ENCODE measurements at regions not wholly inside any gene's neighbourhood (a gene's known extent, or its start where the extent isn't known, plus 50 kb on each side); places are given as distances from the start of the nearest gene placed in this dataset.
"Not testable (repeated sequence)": the region's sequence is repeated elsewhere in the genome, so short reads cannot be mapped to it uniquely, and the experiment has no call there.

DNA sequence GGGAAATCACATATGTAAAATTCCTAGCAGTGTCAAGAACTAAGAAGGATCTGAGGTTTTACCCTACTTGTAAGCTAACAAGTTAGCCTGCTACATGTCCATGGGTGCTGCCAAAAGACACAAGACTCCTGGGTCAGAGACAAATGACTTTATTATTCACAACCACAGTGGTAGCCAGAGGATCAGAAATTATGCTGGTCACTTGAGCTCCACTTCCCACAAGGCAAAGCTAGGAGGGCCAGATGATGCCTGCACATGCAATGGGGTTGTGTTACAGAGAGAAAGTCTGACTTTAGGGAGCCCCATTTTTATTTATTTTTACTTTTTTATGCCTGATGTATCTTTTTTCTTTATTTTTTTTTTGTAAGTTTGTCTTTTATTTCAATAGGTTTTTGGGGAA lies 136.8 kb downstream of the S1PR1 start:
- no peak for DNase-seq

GRCh38 chr1:101375448-101375847 lies 138.6 kb downstream of the S1PR1 start:
- not testable (repeated sequence) for DNase-seq

DNA sequence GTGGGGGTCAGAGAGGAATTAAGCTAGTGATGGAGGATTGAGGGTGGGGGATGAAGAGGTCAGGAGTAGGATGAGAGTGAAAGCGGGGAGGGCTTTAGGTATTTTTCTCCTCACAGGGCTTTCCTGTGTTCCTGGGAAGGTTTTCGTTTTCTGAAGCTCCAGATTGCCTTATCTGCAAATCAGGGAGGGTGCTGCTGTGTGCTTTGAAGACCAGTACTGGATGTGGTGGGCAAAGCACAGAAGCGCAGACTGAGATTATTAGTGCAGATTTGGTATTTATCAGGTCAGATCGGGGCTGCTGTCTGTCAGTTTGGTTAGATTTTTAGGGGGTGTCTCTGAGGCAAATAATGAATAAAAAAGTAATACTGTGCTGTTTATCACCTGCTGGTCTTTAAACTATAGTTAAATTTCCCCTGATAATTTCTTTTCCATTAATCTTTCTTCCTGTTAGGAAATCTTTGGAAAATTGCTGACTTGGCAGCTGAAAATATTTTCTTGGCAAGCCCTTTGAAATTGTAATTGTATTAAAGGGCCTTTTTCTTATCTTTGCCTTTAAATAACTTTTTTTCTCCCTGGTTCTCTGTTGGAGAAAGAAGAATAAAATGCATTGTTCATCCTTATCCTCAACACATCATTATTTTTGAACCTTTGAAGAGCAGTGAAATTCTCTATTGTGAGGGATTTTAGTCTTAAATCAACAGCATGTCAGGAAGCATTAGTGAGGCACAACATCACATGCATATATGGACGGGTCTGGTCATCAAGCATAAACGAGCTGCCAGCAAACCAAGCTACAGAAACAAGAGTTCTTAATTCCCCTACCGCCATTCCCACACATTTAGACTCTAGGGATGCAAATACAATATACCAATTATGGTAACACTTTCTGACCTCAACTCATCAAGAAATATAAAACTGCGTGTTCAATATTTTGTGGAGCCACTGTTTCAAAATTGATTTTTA lies 139.6 kb downstream of the S1PR1 start:
- no peak for DNase-seq

GRCh38 chr1:101377084-101377835 lies 140.4 kb downstream of the S1PR1 start:
- no peak for DNase-seq

DNA sequence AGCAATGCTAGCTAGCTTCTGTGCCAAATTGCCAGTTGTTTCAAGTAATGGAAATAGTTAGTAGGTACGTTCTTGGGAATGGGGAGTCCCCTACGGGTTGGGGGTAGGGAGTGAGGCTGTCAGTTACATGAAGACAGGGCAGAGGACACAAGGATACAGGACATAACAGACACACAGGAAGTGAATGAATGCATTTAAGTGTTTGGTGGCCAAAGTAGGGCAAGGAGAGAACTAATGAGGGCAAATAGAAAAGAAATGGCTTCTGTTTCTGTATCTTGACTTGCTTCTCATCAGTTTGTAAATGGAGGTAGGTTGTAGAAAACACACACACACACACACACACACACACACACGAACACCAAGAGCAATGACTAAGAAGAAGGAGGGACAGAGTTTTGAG lies 142.2 kb downstream of the S1PR1 start:
- DNase-seq, result no peak

- DNase-seq, result no peak
Observed at GRCh38 chr1:101379950-101380349, 143.1 kb downstream of the S1PR1 start.

- no peak for DNase-seq
Observed at GRCh38 chr1:101382135-101382534, 145.3 kb downstream of the S1PR1 start.

- no peak for DNase-seq
Observed at GRCh38 chr1:101388904-101389546, 152.2 kb downstream of the S1PR1 start.

- DNase-seq, result no peak
Observed at GRCh38 chr1:101389547-101389929, 152.7 kb downstream of the S1PR1 start.

- DNase-seq, result no peak
Observed at GRCh38 chr1:101392552-101392951, 155.7 kb downstream of the S1PR1 start.

DNA sequence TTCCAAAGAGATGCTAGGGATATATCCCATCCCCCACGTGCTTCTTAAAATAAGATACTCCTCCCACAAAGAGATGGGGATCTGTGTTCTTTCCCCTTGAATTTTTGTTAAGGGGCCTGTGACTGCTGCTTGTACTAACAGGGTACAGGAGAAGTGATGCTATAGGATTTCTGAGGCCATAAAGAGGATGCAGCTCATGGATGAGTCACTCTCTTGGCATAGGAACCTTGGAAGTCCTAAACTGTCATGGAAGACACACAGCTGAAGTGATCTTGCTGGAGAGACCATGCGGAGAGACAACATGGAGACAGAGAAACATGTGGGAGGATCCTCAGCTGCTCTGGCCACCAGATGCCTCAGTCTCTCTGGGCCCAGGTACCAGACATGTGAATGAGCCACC lies 157.2 kb downstream of the S1PR1 start:
- DNase-seq, result no peak

DNA sequence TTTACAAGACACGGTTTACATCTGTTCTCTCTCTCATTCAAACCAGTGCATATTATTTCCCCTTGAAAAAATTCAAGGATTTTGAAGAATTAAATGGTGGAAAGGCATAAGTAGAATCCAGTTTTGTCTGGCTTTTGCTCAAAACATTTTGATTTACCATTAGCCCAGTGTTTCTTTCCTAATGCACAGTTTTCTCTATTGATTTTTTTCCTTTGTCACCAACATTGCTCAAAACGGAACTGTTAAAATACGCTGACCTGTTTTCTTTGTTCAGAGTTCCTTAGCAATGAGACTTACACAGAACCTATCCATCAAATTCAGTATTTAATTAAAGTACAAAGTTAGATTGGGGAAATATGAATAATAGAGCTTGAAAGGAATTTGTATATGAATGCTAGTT lies 162.4 kb downstream of the S1PR1 start:
- DNase-seq, result no peak

GRCh38 chr1:101406271-101406670 lies 169.5 kb downstream of the S1PR1 start:
- DNase-seq, result no peak

- no peak for DNase-seq
Observed at GRCh38 chr1:101406681-101407080, 169.9 kb downstream of the S1PR1 start.

GRCh38 chr1:101407505-101408211 lies 170.8 kb downstream of the S1PR1 start:
- DNase-seq, result no peak

- DNase-seq, result no peak
Observed at GRCh38 chr1:101408212-101409042, 171.6 kb downstream of the S1PR1 start.

GRCh38 chr1:101409102-101409501 lies 172.3 kb downstream of the S1PR1 start:
- DNase-seq, result no peak

DNA sequence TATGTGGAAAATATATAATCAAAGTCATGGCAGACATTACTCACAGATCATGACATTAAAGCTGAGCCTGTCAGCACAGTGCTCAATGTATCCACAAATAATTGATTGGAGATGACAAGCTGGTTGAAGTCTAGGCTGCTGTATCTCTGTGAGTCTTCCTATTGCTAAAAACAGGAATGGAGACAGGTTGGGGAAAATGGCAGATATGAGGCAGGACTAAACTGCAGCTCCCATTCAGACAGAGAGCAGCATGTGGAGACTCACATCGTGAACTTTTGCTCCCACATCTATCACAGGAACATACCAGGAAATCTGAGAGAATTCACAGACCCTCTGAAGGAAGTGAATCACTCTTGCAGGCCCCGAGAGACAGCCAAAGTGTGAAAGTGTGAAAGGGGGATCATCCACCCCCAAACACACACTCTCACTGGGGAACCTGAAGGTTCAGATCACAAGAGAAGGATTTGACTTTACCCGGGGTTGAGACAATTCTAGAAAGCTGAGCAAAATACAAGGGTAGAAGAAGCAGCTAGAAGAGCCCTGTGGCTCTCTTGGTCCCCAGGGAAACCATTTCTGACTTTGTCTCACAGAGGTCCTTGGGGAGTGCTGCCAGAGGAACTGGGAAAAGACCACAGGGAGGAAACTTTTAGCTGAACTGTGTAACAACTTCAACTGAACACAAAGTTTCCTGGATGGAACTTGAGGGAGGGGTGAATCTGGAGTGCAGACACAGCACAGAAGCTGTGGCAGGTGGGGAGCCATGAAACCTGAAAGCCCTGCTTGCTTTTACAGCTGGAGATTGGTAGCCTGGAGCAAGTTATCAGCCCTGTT lies 173.4 kb downstream of the S1PR1 start:
- no peak for DNase-seq

DNA sequence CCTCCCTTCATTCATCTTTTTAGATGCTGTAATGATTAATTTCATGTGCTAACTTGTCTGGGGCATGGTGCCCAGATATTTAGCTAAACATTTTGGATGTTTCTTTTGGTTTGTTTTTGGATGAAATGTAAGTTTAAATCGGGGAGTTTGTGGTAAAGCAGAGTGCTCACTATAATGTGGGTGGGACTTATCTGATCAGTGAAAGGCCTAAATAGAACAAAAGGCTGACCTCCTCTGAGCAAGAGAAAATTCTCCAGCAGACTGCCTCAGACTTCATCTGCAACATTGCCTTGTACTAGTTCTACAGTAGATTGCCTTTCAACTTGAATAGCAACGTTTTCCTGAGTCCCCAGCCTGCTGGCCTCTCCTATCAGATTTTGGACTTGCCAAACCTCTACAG lies 183.6 kb downstream of the S1PR1 start:
- DNase-seq, result no peak

DNA sequence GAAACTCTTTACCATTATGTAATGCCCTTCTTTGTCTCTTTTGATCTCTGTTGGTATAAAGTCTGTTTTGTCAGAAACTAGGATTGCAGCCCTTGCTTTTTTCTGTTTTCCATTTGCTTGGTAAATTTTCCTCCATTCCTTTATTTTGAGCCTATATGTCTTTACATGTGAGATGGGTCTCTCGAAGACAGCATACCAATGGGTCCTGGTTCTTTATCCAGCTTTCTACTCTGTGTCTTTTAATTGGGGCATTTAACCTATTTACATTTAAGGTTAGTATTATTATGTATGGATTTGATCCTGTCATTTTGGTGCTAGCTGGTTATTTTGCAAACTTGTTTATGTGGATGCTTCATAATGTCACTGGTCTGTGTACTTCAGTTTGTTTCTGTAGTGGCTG lies 191.3 kb downstream of the S1PR1 start:
- not testable (repeated sequence) for DNase-seq

DNA sequence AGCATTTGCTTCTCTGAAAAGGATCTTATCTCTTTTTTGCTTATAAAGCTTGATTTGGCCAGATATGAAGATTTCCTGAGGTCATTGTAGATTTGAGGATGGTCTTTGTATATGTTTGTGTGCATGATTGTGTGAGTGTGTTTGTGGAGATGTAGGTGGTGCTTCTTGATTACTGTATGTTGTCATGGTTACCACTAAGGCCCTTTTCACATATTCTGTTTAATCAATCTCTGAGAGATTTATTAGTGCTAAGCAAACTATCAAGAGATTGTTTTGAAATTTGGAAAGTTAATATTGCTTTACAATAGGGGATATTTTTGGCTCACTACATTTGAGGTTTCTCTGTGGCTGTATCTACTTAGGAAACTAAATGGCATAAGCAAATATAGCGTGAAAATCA lies 191.7 kb downstream of the S1PR1 start:
- DNase-seq, result no peak
